Loucy (cell line): ENCODE measurements at regions not wholly inside any gene's neighbourhood (a gene's known extent, or its start where the extent isn't known, plus 50 kb on each side); places are given as distances from the start of the nearest gene placed in this dataset.

Source experiments
- EZH2phosphoT487 ChIP-seq: fragments of 200-600 bp; IDR thresholded peaks from 2 replicates; pipeline ENCODE4 v1.6.1; 2018; ENCODE audit warnings: antibody characterized with exemption, mild to moderate bottlenecking, moderate library complexity, borderline replicate concordance
- TF ChIP-seq, protein P1 (sequence below): fragments of 200-600 bp; sonication (generic); conservative IDR thresholded peaks from 2 replicates; pipeline ENCODE4 v1.5.1; 2014; ENCODE audit warnings: mild to moderate bottlenecking, antibody characterized with exemption, low read length

DNA sequence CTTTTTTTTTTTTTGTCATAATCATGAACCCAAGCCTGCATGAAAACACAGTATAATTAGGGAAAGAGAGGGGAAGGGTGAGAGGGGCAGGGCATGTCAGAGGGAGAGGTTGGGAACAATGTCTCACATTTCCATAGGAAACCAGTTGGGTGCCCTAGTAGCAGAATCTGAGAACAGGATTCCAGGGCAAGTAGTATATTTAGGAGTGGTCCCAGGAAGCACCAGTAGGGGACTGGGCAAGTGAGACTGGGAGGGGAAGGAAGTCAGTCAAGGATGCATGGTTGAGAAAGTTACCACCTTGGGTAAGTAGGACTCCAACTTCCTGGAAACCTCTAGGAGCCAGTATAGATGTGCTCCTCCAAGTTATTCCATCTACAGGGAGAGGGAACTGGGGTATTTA lies 88.6 kb upstream of the MAFB start:
- TF ChIP-seq EZH2phosphoT487: no peak
- TF ChIP-seq, protein P1, sequence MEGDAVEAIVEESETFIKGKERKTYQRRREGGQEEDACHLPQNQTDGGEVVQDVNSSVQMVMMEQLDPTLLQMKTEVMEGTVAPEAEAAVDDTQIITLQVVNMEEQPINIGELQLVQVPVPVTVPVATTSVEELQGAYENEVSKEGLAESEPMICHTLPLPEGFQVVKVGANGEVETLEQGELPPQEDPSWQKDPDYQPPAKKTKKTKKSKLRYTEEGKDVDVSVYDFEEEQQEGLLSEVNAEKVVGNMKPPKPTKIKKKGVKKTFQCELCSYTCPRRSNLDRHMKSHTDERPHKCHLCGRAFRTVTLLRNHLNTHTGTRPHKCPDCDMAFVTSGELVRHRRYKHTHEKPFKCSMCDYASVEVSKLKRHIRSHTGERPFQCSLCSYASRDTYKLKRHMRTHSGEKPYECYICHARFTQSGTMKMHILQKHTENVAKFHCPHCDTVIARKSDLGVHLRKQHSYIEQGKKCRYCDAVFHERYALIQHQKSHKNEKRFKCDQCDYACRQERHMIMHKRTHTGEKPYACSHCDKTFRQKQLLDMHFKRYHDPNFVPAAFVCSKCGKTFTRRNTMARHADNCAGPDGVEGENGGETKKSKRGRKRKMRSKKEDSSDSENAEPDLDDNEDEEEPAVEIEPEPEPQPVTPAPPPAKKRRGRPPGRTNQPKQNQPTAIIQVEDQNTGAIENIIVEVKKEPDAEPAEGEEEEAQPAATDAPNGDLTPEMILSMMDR: no peak
